ELF-1 (cell line): ENCODE measurements at regions not wholly inside any gene's neighbourhood (a gene's known extent, or its start where the extent isn't known, plus 50 kb on each side); places are given as distances from the start of the nearest gene placed in this dataset.

Experiments
- DNase-seq: peaks from one replicate; pipeline ENCODE4 v3.0.0-alpha.2; 2016; ENCODE audit warnings: low read depth, low spot score

DNA sequence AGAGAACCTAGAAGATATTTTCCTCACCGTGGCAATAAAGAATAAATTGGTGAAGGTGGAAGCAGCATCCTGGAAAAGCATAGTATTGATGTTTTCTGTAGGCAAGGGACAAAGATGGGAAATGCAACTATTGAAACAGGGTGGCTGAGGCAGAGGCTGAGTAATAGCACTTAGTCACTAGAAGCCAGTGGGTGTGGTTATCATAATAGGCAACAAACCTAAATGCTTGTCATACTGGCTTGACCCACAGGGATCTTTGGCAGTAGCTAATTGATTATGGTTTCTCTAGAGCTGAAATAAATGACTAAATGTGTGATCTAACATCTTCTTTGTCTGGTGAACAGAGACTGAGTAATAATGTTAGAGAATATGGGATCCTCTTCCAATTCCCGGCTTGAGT, 353.6 kb upstream of the RPS6KA3 start:
- DNase-seq, result no peak

DNA sequence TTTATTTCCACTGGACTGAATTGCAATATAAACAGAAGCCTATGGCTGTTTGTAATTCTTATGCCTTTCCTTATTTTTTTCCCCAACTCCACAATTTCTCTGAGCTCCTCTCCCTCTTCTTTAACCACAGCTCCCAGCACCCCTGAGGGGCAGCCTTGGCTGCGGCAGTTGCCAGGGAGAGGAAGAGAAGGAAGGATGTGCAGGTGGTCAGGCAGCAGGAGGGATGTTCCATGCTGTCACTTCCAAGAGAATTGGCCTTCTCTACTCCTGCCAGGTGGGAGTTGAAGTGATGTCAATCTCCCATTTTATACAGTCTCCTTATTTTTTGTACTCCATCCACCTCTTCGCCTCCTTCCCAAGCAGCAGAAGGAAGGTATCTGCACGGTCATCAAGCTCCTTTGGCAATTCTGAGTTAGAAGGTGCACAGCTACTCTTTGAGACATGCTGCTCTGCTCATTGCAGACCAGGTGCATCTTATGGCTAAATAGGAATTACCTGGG, 343.3 kb upstream of the RPS6KA3 start:
- DNase-seq, result no peak

DNA sequence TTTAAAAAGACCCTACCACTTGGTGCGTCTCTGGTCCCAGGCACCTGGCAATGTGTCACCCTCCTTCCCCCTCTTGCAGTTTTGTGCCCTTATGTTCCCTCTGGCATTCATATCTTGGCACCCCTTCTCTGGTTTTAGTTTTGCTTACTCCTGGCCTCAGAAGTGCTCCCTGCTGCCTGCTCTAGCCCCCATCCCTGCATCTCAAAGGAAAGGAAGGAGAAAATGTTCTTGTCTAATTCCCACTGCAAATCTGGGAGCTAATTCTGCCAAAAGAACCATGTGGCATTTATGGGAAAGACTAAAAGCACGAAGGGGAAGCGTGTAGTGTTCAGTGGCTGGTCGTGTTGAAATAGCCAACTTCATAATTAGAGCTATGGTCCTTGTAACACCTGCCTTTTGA, 340.1 kb upstream of the RPS6KA3 start:
- no peak for DNase-seq

DNA sequence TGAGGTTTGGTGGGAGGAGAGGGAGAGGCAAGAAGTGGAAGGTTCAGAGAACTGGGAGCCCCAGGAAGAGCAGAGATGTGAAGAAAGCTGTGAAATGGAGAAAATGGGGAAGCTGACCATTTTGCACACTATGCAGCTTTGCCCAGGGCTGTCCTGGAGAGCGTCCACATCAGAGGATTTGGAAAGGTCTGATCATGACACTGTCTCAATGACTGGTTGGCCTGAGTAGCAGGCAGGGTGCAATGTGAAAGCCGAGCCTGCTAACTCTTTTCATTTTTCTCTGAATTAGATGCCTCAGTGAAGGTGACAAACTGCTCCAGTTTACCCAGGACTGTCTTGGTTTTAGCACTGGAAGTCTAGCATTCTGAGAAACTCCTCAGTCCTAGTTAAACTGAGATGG, 330.1 kb upstream of the RPS6KA3 start:
- no peak for DNase-seq

DNA sequence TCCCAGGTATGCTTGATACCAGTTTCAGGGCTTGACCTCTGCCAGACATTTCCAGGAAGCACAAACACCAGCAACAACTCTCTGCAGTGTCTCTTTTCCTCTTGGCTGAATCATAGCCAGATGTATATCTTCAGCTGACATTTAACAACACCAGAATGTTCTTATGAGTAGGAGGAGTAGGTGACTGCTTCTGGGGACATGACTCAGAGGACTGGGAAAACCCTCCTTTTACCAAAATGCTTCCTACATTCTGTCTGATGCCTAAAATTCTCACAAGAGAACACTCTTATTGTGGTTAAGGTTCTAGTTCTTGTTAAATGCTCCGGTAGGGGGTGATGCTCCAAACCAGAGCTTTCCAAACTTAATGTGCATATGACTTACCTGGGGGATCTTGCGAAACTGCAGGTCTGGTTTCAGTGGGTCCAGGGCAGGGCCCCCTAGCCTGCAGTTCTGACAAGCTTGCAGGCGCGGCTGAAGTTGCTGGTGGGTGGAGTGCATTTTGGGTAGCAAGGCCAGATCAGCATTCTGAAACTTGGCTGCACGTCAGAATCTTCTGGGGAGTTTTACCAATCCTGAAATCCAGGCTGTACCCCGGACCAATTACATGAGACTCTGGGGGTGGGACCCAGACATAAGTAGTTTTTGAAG, 329.3 kb upstream of the RPS6KA3 start:
- DNase-seq, result peak; percentile 49

DNA sequence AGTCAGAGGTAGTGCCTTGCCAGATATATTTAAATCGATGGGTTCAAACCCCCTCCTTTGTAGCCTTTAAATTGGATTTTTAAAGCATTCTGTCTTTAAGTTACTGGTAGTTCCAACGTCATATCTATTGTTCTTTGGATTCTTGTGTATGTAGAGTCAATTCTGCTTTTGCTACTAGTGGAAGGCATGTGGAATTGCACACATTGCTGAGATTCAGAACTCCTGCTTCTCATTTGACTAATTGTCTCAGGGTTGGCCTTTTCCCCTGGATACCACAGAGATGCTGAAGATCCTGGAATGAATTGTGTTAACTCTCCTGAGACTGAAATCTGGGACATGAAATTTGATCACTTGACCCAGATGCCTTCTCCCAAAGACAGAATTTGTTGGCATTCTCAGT, 328.3 kb upstream of the RPS6KA3 start:
- peak; percentile 55 for DNase-seq

DNA sequence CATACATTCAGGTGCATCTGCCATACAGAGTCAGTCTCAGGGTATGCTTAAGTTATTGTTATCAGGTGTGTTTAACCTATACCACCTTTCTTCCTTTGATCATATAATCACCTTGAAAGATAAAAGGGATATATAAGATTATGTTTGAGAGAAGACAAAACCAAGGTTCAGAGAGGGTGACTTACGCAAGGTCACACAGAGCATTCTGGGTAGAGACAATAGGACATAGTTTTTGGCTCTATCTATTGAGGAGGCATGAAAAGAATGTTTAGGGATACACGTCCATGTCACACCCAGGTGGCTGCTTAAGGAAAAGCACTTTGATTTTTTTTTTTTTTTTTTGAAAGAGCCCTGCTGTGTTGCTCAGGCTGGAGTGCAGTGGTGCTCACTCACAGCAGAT, 327.1 kb upstream of the RPS6KA3 start:
- no peak for DNase-seq

DNA sequence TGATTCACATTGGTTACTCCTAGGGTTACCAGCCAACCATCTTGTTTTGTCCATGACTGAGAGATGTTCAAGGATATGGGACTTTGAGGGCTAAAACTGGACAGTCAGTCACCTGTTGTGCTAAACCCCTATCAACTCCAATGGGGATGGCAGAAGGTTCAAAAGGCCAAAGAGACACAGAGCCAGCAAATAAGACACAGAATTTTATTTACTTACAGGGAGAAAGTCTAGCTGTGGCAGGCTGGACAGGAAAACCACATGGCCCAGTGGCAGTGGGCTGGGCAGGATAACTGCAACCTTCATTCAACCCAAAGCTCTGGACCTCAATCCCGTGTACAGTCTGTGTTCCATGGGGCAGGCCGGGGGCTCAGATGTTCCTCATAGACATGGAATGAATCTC, 326.7 kb upstream of the RPS6KA3 start:
- DNase-seq, result no peak

DNA sequence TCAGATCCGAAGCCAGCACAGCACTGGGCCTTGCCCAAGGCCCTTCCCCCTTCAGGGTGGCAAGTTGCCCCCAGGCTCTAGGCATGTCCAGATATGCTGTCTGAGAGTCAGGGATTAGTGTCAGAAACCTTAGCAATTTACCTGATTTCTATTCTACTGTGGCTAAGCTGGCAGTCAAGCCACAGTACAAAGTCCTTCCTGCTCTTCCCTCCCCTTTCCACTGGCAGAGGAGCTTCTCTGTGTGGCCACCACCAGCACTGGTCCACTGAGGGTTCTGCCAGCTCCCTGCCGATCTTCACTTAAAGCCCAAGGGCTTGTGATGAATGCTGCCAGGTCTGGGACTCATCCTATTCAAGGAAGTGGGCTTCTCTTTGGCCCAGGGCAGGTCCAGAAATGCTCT, 324.5 kb upstream of the RPS6KA3 start:
- DNase-seq, result no peak

DNA sequence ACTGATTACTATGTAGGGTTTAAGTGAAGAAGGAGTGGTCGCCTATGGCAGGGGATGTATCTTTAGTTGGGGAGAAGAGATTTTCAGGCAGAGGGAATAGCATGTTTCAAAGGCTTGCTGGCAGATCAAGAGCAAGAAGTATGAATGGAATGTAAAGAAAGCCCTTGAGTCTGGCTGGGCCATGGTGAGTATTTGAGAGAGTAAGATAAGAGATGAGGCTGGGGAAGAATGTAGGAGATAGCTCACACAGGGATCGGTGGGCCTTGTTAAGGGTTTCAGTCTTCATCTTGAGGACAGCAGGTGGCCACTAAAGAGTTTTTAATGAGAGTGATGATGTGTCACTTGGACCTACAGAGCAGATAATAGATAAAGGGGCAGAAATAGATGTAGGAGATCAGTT, 319.1 kb upstream of the RPS6KA3 start:
- DNase-seq, result peak; percentile 75

DNA sequence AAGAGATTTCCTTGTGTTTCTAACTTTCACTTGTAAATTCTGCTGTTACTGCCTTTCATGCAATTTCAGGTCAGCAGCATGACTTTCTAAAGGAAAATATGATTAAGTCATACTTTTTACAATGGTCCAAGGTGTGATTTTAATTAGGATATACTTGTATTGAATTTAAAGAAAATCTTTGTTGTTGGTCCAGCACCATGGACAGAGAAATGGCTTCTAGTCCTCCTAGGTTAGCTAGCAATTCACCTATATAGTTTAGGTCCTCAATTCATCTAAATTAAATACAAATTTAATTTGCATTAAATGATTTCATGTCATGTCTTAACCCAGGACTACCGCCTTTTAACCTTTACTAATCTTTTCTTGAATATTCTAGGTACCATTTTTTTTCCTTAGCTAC, 304.9 kb upstream of the RPS6KA3 start:
- DNase-seq, result no peak

DNA sequence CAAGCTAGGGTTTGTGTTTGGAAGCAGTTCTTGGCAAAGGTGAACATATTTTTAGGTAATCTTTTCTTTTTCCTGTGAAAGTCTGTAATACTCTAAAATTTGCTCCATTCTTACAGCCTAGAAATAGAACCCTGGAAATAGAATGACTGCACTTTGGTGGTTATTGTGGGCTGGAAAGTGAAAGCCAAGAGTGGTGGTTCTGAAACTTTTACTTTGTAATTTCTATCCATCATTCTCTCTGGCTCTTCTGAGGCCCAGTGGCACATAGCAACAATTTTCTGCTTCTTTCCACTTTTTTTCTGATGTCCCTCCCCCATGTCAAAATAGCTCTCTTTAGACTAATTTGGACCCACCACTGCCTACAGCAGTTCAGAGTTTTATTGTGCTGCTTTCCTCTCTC, 300.4 kb upstream of the RPS6KA3 start:
- DNase-seq, result no peak

DNA sequence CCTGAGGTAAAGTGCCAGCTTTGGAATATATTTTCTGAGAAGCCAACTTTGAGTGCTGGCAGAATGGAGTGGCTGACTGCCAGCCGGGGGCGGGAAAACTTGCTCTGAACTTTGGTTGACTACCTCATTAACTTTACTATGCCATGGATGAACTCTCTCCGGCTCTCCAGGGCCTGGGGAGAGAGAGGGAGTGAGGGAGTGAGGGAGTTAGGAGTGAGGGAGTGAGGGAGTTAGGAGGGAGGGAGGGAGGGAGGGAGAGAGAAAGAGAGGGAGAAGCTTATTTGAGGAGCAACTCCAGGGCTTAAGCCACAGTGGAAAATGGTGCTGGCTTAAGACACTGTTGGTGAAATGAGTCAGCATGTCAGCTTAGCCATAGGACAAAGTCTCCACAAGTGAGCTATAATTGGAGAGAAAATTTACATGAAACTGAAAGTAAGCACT, 280.9 kb upstream of the RPS6KA3 start:
- DNase-seq, result no peak

DNA sequence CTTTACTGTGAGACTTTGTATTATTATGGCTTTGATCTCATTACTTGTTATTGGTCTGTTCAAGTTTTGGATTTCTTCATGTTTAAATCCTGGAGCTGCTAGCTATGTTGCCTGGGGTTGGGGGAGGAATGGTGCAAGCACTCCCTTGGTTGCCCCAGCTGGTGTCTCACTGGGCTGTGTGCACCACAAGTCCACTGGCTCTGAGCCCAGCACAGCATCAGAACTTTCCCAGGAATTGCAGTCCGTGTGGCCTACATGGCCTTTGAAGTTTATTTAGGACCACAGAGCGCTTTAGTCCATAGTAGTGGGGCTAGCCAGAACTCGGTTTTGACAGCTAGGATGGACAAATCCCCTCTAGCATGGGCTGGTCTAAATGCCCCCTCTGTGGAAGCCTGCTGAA, 278.8 kb upstream of the RPS6KA3 start:
- DNase-seq, result no peak

DNA sequence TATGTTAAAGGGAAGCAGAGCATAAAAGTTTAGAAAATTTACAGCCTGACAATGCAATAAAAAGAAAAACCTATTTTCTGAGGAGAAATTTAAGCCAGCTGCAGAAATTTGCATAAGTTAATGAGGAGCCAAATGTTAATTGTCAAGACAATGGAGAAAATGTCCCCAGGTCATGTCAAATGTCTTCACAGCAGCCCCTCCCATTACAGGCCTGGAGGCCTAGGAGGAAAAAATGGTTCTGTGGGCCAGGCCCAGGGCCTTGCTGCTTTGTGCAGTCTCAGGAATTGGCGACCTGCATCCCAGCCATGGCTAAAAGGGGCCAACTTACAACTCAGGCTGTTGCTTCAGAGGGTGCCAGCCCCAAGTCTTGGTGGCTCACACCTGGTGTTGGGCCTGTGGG, 275.4 kb upstream of the RPS6KA3 start:
- DNase-seq, result no peak

DNA sequence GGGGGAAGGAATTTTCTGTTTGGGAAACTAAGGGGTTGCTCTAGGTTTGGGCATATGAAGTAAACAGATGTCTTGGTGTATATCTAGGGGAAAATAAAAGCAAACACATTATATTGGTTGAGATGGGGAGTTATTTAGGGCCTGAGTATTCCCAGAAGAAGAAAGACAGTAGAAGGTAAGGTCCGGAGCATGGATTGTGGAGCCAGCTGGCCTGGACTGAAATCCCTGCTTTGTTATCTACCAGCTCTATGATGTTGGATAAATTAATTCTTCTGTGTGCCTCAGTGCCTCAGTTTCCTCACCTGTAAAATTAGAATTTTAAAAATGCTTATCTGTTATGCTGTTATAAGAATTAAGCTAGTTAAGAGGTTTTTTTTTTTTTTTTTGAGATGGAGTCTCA, 272.3 kb upstream of the RPS6KA3 start:
- no peak for DNase-seq

DNA sequence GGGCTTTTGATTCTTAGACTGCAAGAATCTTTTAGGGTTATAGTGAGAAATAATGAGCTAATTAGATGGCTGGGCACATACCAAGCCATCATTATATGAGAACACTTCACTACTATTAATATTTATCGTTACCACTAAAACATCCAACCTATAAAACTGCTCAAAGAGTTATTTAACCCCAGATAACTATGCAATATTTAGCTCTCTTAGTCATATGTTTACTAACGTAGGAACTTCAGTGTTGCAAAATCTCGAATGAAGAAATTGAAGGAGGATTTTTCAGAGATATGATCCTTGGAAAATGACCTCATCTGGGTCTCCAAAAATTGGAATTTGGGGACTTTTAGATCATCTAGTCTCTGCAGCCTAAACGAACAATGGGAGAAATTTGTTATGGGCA, 265.0 kb upstream of the RPS6KA3 start:
- DNase-seq, result no peak

DNA sequence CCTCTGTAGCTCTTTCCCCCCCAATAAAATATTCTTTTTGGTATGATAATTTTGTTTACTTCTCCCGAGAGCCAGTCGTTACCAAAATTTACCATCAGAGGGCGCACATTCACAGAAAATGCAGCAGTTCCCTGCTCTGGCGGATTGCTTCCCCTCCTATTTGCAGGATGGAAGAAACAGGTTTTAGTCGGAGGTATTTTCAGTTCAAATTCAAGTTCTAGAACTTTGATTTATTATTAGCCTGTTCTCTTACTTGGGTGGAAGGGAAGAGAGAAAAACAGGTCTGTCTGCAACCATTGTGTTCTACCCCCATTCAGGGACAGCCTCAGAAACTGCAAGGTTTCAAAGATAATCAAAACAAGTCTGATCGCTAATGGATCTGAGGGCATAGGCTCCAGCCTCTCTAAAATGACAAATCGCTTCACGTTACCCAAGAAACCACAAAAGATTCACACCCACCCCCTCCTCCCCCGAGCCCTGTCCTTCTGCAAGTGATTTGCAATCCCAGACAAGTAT, 263.8 kb upstream of the RPS6KA3 start:
- peak; percentile 74 for DNase-seq

DNA sequence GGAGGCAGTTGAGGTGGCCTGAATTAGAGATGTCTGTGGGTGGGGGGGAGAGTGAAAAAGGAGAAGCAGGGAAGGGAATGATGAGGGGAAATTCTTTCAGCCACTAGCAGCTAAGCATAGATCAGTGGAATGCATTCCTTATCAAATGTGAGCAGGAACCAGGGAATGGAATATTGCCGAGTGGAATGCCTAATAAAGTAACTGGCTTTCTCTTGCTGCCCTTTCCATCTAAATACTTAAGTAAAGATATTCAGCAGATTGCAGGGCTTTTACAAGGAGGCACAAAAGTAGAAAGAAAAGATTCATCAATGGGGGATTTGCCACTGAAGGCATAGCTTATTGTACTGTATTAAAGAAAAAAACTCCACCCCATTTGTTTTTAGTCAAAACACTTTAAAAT, 263.0 kb upstream of the RPS6KA3 start:
- no peak for DNase-seq

DNA sequence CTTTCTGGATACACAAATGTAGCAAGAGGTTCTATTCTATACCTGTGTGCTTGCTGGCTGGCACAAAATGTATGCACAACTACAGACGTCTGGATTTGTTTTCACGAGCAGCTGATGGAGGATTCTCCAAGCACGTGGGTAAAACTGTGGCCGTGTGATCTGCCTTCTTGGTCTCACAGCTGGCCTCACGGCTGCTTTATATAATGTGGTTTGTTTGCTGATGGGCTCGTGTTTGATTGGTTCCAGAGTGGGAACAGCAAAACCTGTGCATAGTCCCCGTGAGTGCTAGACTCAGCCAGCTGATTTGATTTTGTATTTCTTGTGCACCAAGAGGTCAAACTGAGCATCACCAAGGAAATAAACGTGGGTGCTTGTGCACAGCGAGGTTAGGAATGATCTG, 262.6 kb upstream of the RPS6KA3 start:
- DNase-seq, result peak; percentile 23

DNA sequence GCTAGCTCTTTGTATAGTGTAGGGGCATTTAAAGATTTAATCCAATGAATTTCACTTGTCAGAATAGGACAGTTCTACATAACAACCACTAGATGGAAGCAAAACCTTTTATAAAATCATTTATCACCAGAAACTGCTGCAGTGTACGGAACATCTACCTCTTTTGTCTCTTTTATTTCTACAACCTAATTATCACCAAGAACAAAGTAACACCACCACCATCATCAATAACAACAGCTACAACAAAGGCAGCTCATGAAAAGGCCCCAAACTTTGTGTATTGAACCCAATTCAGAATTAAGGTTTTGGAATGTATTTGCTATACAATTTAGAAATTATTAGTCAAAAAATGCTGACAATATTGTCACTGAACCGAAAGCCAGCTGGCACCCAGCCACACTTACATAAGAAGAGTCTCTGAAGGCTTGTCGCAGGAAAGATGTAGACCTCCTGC, 260.9 kb upstream of the RPS6KA3 start:
- no peak for DNase-seq

DNA sequence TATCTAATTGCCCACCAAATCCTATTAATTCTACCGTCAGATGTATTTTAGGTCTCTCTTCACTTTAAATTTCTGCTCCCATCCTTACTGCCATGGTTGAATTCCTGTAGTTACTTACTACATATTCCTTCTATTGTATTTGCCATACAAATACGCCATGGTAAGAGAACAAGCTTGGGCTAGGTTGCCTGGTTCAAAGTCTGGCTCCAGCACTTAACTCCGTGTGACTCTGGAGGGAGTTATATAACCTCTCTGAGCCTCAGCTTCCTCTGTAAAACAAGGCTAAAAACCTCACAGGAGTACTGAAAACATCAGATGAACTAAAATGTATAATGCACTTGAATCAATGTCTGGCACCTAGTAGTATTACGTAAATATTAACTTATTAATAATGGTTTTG, 260.3 kb upstream of the RPS6KA3 start:
- DNase-seq, result no peak

DNA sequence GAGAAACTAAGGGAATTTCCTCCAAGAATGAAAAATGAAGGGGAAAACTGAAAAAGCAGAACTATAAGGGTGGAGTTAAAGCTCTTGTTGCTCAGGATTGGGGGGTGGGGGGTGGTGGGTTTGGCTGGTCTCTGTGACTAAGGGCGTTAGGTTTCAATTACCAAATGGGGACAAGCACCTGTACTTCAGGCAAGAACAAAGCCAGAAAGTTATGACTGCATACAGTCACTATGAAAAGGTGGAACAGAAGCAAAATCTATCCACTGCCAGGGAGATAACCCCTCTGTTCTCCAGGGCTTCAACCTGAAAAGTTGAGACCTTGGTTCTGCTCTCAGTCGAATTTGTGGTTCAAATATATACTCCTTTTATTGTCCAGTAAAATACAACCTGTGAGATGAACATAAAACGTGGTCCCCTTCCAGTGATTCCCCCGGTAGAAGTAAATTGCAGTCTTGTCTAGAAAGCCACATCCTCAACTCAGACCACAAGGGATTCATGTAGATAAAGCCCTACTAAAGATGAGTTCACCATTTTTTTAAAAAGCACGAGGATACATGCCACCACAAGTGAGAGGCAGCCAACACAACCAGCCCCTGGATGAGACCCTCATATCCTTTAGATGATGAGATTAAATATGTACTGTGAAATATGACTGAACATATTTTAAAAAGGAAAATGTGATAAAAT, 257.1 kb upstream of the RPS6KA3 start:
- DNase-seq, result no peak
